Loucy (cell line): ENCODE measurements at regions not wholly inside any gene's neighbourhood (a gene's known extent, or its start where the extent isn't known, plus 50 kb on each side); places are given as distances from the start of the nearest gene placed in this dataset.

ENCODE experiments used
- H2AFZ ChIP-seq: fragments of 200-600 bp; sonication (generic); 2 replicates; pipeline ENCODE4 v1.6.0; 2016; ENCODE audit warnings: antibody characterized with exemption, mild to moderate bottlenecking, low read length, moderate library complexity
- H3F3A ChIP-seq: fragments of 200-600 bp; 2 replicates; pipeline ENCODE4 v1.6.0; 2016; ENCODE audit warnings: antibody characterized with exemption, low read depth, mild to moderate bottlenecking
- H3K27me3 ChIP-seq: fragments of 200-600 bp; sonication (generic); 2 replicates; pipeline ENCODE4 v1.6.1; 2014; ENCODE audit warnings: low read length, mild to moderate bottlenecking; ENCODE audit not compliant: insufficient read depth, poor library complexity, severe bottlenecking
- H3K36me3 ChIP-seq: fragments of 200-600 bp; sonication (generic); 2 replicates; pipeline ENCODE4 v1.6.1; 2016; ENCODE audit warnings: low read length; ENCODE audit not compliant: insufficient read depth
- H3K4me1 ChIP-seq: fragments of 200-600 bp; sonication (generic); 2 replicates; pipeline ENCODE4 v1.5.1; 2014; ENCODE audit warnings: low read length, mild to moderate bottlenecking; ENCODE audit not compliant: insufficient read depth, poor library complexity, severe bottlenecking
- H3K4me2 ChIP-seq: fragments of 200-600 bp; sonication (generic); 2 replicates; pipeline ENCODE4 v1.6.0; 2014; ENCODE audit warnings: antibody characterized with exemption, low read length, low read depth, mild to moderate bottlenecking; ENCODE audit not compliant: poor library complexity, severe bottlenecking
- H3K4me3 ChIP-seq: fragments of 200-600 bp; sonication (generic); 2 replicates; pipeline ENCODE4 v1.5.1; 2014; ENCODE audit warnings: low read length, mild to moderate bottlenecking, mixed read lengths; ENCODE audit not compliant: poor library complexity, severe bottlenecking
- H3K79me2 ChIP-seq: fragments of 200-600 bp; sonication (generic); 2 replicates; pipeline ENCODE4 v1.6.1; 2014; ENCODE audit warnings: low read length; ENCODE audit not compliant: insufficient read depth
- H3K9ac ChIP-seq: fragments of 200-600 bp; sonication (generic); 2 replicates; pipeline ENCODE4 v1.6.0; 2014; ENCODE audit warnings: mild to moderate bottlenecking, low read depth, low read length, moderate library complexity; ENCODE audit not compliant: poor library complexity, severe bottlenecking
- H3K9me2 ChIP-seq: fragments of 200-600 bp; sonication (generic); replicated peaks from 2 replicates; pipeline ENCODE4 v1.6.1; 2016; ENCODE audit warnings: low read depth, low read length, mixed read lengths
- H3K9me3 ChIP-seq: fragments of 200-600 bp; sonication (generic); 2 replicates; pipeline ENCODE4 v1.6.1; 2014; ENCODE audit warnings: mild to moderate bottlenecking, antibody characterized with exemption, low read length, low read depth; ENCODE audit not compliant: insufficient read depth
- H4K20me1 ChIP-seq: fragments of 200-600 bp; sonication (generic); 2 replicates; pipeline ENCODE4 v1.6.0; 2014; ENCODE audit warnings: antibody characterized with exemption, low read length, mild to moderate bottlenecking; ENCODE audit not compliant: insufficient read depth, poor library complexity, severe bottlenecking
- CTCF ChIP-seq: fragments of 200-600 bp; sonication (generic); conservative IDR thresholded peaks from 2 replicates; pipeline ENCODE4 v1.5.1; 2014; ENCODE audit warnings: mild to moderate bottlenecking, antibody characterized with exemption, low read length
- EZH2phosphoT487 ChIP-seq: fragments of 200-600 bp; IDR thresholded peaks from 2 replicates; pipeline ENCODE4 v1.6.1; 2018; ENCODE audit warnings: antibody characterized with exemption, mild to moderate bottlenecking, moderate library complexity, borderline replicate concordance

GRCh38 chr14:40386433-40386832 is 954.2 kb upstream of the FBXO33 start:
- no peaks in the 10 kb centered on the region for H3F3A ChIP-seq
- no peak for TF ChIP-seq EZH2phosphoT487
- no peak for TF ChIP-seq CTCF

GRCh38 chr14:40374221-40374620 is 942.0 kb upstream of the FBXO33 start:
- Histone ChIP-seq H3K79me2 (no peaks in the 10 kb centered on the region), H4K20me1 (no peaks in the 10 kb centered on the region), H3K4me3 (no peak overlapping the region), H3K9me2 (no peaks in the 10 kb centered on the region), H3K4me1 (no peaks in the 10 kb centered on the region), H3K36me3 (no peaks in the 10 kb centered on the region), H3K9ac (no peak overlapping the region), H3F3A (no peaks in the 10 kb centered on the region), H3K9me3 (no peaks in the 10 kb centered on the region), H3K27me3 (no peaks in the 10 kb centered on the region), H3K4me2 (no peak overlapping the region), H2AFZ (no peak overlapping the region)
- TF ChIP-seq EZH2phosphoT487 (no peak), CTCF (no peak)

More at GRCh38 chr14:40386433-40386832, 954.2 kb upstream of the FBXO33 start:
- H3K4me1 ChIP-seq = no peaks in the 10 kb centered on the region
- no peak overlapping the region for H2AFZ ChIP-seq
- no peak overlapping the region for H3K4me3 ChIP-seq
- no peak overlapping the region for H3K9ac ChIP-seq
- no peaks in the 10 kb centered on the region for H3K9me2 ChIP-seq
- H3K36me3 ChIP-seq = no peaks in the 10 kb centered on the region
- no peaks in the 10 kb centered on the region for H3K9me3 ChIP-seq
- no peaks in the 10 kb centered on the region for H3K79me2 ChIP-seq
- H3K27me3 ChIP-seq = no peaks in the 10 kb centered on the region
- H3K4me2 ChIP-seq = no peak overlapping the region
- no peaks in the 10 kb centered on the region for H4K20me1 ChIP-seq

GRCh38 chr14:40371011-40371410 is 938.8 kb upstream of the FBXO33 start:
- TF ChIP-seq EZH2phosphoT487 = no peak
- TF ChIP-seq CTCF = no peak
- Histone ChIP-seq H2AFZ (no peak overlapping the region), H3K27me3 (no peaks in the 10 kb centered on the region), H3F3A (no peaks in the 10 kb centered on the region), H3K36me3 (no peaks in the 10 kb centered on the region), H3K4me1 (no peaks in the 10 kb centered on the region), H3K9me3 (no peaks in the 10 kb centered on the region), H4K20me1 (no peaks in the 10 kb centered on the region), H3K9ac (no peak overlapping the region), H3K9me2 (no peaks in the 10 kb centered on the region), H3K79me2 (no peaks in the 10 kb centered on the region), H3K4me3 (no peak overlapping the region), H3K4me2 (no peak overlapping the region)
